HG02610 (cell line): ENCODE measurements at regions not wholly inside any gene's neighbourhood (a gene's known extent, or its start where the extent isn't known, plus 50 kb on each side); places are given as distances from the start of the nearest gene placed in this dataset.

Experiments
- ATAC-seq: cut with Tn5 transposase; IDR thresholded peaks from one replicate; pipeline ENCODE4 v1.9.1; 2021; ENCODE audit warnings: mild to moderate bottlenecking, moderate library complexity; ENCODE audit not compliant: unreplicated experiment

GRCh38 chr3:10759495-10759894 lies 56.5 kb upstream of the SLC6A11 start:
- no peak for ATAC-seq

- ATAC-seq = no peak
Measured at GRCh38 chr3:10760199-10760598, 55.8 kb upstream of the SLC6A11 start.

GRCh38 chr3:10761583-10761982 lies 54.4 kb upstream of the SLC6A11 start:
- no peak for ATAC-seq

GRCh38 chr3:10762116-10762515 lies 53.9 kb upstream of the SLC6A11 start:
- ATAC-seq = no peak

- ATAC-seq = no peak
Measured at GRCh38 chr3:10762611-10763247, 53.3 kb upstream of the SLC6A11 start.

- no peak for ATAC-seq
Measured at GRCh38 chr3:10763248-10763620, 52.8 kb upstream of the SLC6A11 start.

- ATAC-seq = no peak
Measured at GRCh38 chr3:10763817-10764258, 52.2 kb upstream of the SLC6A11 start.

GRCh38 chr3:10764259-10765051 lies 51.6 kb upstream of the SLC6A11 start:
- no peak for ATAC-seq

- ATAC-seq = no peak
Measured at GRCh38 chr3:10766049-10766705, 49.9 kb upstream of the SLC6A11 start.
